ENCODE measurements at regions not wholly inside any gene's neighbourhood (a gene's known extent, or its start where the extent isn't known, plus 50 kb on each side); places are given as distances from the start of the nearest gene placed in this dataset.

GRCh38 chr10:130546841-130547240 is 410.6 kb downstream of the GLRX3 start:
- TF ChIP-seq POLR2A (IDR thresholded peaks at IDR 0.05) (no peak), CTCF (IDR thresholded peaks at IDR 0.05) (no peak)
